ENCODE measurements at regions not wholly inside any gene's neighbourhood (a gene's known extent, or its start where the extent isn't known, plus 50 kb on each side); places are given as distances from the start of the nearest gene placed in this dataset.

DNA sequence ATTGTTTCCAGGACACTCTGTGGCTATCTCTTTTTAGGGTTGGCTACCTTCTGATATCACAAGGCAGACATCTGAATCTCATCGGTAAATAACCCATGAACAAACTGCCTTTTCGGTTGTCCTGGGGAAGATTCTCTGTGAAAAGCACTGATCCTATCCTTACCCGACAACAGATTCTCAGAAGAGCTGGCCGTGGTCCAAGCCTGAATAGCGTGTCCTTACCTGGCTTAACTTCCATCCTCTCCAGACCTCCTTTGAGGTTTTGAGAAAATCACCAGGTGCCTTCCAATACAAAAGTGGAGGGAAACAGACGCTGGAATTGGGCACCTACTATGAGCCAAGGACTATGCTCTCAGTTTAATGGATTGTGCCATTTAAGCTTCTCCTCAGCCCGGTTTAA, 87.4 kb upstream of the ARHGEF3 start:
- no peak overlapping the region for H3K27ac ChIP-seq (ENCODE audit: low read depth in 2 of 2, low read length in 2 of 2)
- intact Hi-C loops (cut with DNase I): no loop called here
- H3K9ac ChIP-seq (ENCODE audit: low read length in 3 of 3): no peak overlapping the region
- H3K27me3 ChIP-seq (ENCODE audit: control insufficient read depth, insufficient read depth, low read length): no peaks in the 10 kb centered on the region
- no peaks in the 10 kb centered on the region for H3K9me3 ChIP-seq (ENCODE audit: control insufficient read depth in 2 of 3, insufficient read depth in 1 of 3, low read length in 3 of 3)
- DNase-seq (no peak), FAIRE-seq (no peak)
- H3K36me3 ChIP-seq (ENCODE audit: control insufficient read depth in 2 of 3, insufficient read depth in 3 of 3, low read length in 3 of 3): no peaks in the 10 kb centered on the region
- TF ChIP-seq, protein P1, sequence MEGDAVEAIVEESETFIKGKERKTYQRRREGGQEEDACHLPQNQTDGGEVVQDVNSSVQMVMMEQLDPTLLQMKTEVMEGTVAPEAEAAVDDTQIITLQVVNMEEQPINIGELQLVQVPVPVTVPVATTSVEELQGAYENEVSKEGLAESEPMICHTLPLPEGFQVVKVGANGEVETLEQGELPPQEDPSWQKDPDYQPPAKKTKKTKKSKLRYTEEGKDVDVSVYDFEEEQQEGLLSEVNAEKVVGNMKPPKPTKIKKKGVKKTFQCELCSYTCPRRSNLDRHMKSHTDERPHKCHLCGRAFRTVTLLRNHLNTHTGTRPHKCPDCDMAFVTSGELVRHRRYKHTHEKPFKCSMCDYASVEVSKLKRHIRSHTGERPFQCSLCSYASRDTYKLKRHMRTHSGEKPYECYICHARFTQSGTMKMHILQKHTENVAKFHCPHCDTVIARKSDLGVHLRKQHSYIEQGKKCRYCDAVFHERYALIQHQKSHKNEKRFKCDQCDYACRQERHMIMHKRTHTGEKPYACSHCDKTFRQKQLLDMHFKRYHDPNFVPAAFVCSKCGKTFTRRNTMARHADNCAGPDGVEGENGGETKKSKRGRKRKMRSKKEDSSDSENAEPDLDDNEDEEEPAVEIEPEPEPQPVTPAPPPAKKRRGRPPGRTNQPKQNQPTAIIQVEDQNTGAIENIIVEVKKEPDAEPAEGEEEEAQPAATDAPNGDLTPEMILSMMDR (IDR thresholded peaks at IDR 0.05; ENCODE audit: borderline replicate concordance, extremely low read depth, insufficient read depth): no peak
- H3K4me3 ChIP-seq (ENCODE audit: low read length in 3 of 3): no peak overlapping the region
- H3K4me1 ChIP-seq (ENCODE audit: control insufficient read depth in 2 of 3, insufficient read depth in 2 of 3, low read depth in 1 of 3, low read length in 3 of 3): peaks cover 0 to 3% (median 0%) of the 10 kb centered on the region in 3 donors

DNA sequence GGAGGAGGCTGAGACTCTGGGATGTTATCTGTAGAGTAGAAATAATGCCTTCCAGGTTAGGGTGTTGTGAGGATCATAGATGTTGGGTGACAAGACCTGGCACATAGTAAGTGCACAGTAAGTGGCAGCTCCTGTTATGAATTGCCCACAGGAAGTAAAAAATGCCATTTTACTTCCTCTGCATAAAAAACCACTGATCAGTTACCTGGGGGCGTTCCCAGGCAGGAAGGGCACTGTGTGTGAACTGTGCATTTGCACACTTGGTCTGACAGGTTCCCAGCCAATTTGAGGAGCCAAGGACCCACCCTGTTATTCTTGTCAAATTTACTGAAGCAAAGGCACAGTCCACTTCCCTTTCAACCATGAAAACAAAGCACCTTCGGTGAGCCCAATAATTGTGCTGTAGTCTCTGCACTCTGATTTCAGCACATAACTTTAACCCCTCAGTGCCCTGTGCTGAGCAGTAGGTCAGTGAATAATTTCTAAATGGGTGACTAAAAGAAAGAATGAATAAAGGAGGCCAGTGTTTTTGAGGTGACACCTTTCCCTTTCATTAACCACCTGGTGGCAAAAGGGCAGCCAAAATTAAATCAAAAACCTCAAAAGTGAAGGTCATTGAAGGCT, 85.8 kb upstream of the ARHGEF3 start:
- DNase-seq (no peak), FAIRE-seq (no peak)
- H3K27me3 ChIP-seq (ENCODE audit: control insufficient read depth, insufficient read depth, low read length): no peaks in the 10 kb centered on the region
- intact Hi-C loops (cut with DNase I): no loop called here
- no peak overlapping the region for H3K27ac ChIP-seq (ENCODE audit: low read depth in 2 of 2, low read length in 2 of 2)
- TF ChIP-seq, protein P1 (IDR thresholded peaks at IDR 0.05; ENCODE audit: borderline replicate concordance, extremely low read depth, insufficient read depth): no peak
- peaks cover 0 to 3% (median 0%) of the 10 kb centered on the region in 3 donors for H3K4me1 ChIP-seq (ENCODE audit: control insufficient read depth in 2 of 3, insufficient read depth in 2 of 3, low read depth in 1 of 3, low read length in 3 of 3)
- H3K36me3 ChIP-seq (ENCODE audit: control insufficient read depth in 2 of 3, insufficient read depth in 3 of 3, low read length in 3 of 3): no peaks in the 10 kb centered on the region
- no peaks in the 10 kb centered on the region for H3K9me3 ChIP-seq (ENCODE audit: control insufficient read depth in 2 of 3, insufficient read depth in 1 of 3, low read length in 3 of 3)
- H3K9ac ChIP-seq (ENCODE audit: low read length in 3 of 3): no peak overlapping the region
- no peak overlapping the region for H3K4me3 ChIP-seq (ENCODE audit: low read length in 3 of 3)

DNA sequence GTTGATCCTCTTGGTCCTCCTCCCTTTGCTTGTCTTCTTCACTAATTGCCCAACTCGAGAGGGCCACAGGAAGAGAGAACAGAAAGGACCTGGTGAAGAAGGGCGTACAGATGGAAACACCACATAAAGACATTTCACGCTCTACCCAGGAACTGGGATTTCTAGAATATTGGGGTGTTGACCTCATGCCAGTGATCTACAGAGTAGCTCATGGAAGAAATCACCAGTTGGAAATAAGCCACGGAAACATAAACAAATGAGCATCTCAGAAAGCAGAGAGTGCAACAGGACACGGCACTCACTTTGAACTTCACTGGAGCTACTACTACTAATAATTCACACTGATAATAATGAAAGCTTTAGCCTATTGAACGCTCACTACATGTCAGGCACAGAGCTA, 84.6 kb upstream of the ARHGEF3 start:
- intact Hi-C loops (cut with DNase I): no loop called here
- Histone ChIP-seq H3K27ac (ENCODE audit: low read depth in 2 of 2, low read length in 2 of 2) (no peak overlapping the region), H3K36me3 (ENCODE audit: control insufficient read depth in 2 of 3, insufficient read depth in 3 of 3, low read length in 3 of 3) (no peaks in the 10 kb centered on the region), H3K9ac (ENCODE audit: low read length in 3 of 3) (no peak overlapping the region), H3K4me3 (ENCODE audit: low read length in 3 of 3) (no peak overlapping the region), H3K9me3 (ENCODE audit: control insufficient read depth in 2 of 3, insufficient read depth in 1 of 3, low read length in 3 of 3) (no peaks in the 10 kb centered on the region), H3K27me3 (ENCODE audit: control insufficient read depth, insufficient read depth, low read length) (no peaks in the 10 kb centered on the region), H3K4me1 (ENCODE audit: control insufficient read depth in 2 of 3, insufficient read depth in 2 of 3, low read depth in 1 of 3, low read length in 3 of 3) (peaks cover 0 to 3% (median 0%) of the 10 kb centered on the region in 3 donors)
- TF ChIP-seq, protein P1 (IDR thresholded peaks at IDR 0.05; ENCODE audit: borderline replicate concordance, extremely low read depth, insufficient read depth): no peak
- FAIRE-seq: no peak
- no peak for DNase-seq

DNA sequence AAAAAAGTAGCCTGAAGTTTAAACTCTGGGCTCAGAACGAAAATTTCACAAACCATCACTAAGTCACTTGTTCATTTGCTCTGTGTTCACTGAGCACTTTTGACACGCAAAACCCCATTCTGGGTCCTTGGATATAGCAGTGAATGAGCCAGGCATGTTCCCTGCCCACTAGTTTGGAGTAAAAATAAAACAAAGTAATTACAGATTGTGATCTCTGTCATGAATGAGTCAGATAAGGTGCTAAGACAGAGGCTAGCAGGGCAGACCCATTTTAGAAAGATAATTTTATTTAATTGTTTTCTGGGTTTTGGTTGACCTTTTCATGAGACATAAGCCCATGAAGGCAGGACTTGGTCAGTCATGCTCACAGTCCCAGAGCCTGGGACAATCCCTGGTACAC, 84.1 kb upstream of the ARHGEF3 start:
- Histone ChIP-seq H3K9me3 (ENCODE audit: control insufficient read depth in 2 of 3, insufficient read depth in 1 of 3, low read length in 3 of 3) (no peaks in the 10 kb centered on the region), H3K27me3 (ENCODE audit: control insufficient read depth, insufficient read depth, low read length) (no peaks in the 10 kb centered on the region), H3K36me3 (ENCODE audit: control insufficient read depth in 2 of 3, insufficient read depth in 3 of 3, low read length in 3 of 3) (no peaks in the 10 kb centered on the region), H3K4me1 (ENCODE audit: control insufficient read depth in 2 of 3, insufficient read depth in 2 of 3, low read depth in 1 of 3, low read length in 3 of 3) (peaks cover 0 to 3% (median 0%) of the 10 kb centered on the region in 3 donors), H3K4me3 (ENCODE audit: low read length in 3 of 3) (no peak overlapping the region), H3K9ac (ENCODE audit: low read length in 3 of 3) (no peak overlapping the region), H3K27ac (ENCODE audit: low read depth in 2 of 2, low read length in 2 of 2) (no peak overlapping the region)
- DNase-seq: no peak
- no peak for FAIRE-seq
- TF ChIP-seq, protein P1 (IDR thresholded peaks at IDR 0.05; ENCODE audit: borderline replicate concordance, extremely low read depth, insufficient read depth): no peak
- intact Hi-C loops (cut with DNase I): no loop called here

Measured in kidney (tissue), 13 donors.